ENCODE measurements at regions not wholly inside any gene's neighbourhood (a gene's known extent, or its start where the extent isn't known, plus 50 kb on each side); places are given as distances from the start of the nearest gene placed in this dataset.

DNA sequence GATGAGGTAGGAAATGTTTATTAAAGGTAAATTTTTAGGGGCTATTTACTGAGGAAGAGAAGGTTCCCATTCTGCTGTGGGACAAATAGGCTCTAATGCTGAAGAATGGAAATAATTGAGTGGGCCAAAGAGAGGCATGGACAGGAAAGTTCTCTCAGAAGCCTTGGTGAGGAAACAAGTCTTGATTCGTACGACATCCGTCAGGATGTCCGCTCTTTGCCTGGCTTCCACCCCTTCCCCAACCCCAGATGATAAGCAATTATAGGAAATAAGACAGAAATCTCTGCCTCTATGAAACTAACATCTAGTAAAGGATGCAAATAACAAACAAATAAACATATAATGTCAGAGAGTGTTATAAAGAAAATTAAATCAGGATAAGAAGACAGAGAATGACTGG is 91.7 kb upstream of the BCAT1 start:
- no peaks in the 10 kb centered on the region for H3K36me3 ChIP-seq (replicated peaks in 1 of 2; ENCODE audit: control insufficient read depth in 1 of 2, insufficient read depth in 2 of 2, low read length in 1 of 2)
- H3K4me3 ChIP-seq (ENCODE audit: low read depth in 2 of 2, low read length in 1 of 2): no peak overlapping the region
- CTCF ChIA-PET: interaction anchor here (1.4 kb wide), 1 partner anchor 13 kb away, joined by 5 read pairs; no protein-coding TSS in a partner anchor
- no peak overlapping the region for H2AFZ ChIP-seq (ENCODE audit: low read depth)
- no peaks in the 10 kb centered on the region for H3K79me2 ChIP-seq (ENCODE audit: insufficient read depth)
- POLR2A ChIA-PET: no interaction called here
- H3K27ac ChIP-seq (ENCODE audit: low read depth in 2 of 2, low read length in 1 of 2): no peak overlapping the region
- no peaks in the 10 kb centered on the region; a peak in 1 of 4 replicates for H3K4me1 ChIP-seq (ENCODE audit: control insufficient read depth in 1 of 2, insufficient read depth in 2 of 2, low read depth in 1 of 2, low read length in 1 of 2)
- H3F3A ChIP-seq (replicated peaks; ENCODE audit: insufficient read depth): no peaks in the 10 kb centered on the region
- H3K9me2 ChIP-seq: no peaks in the 10 kb centered on the region
- WGBS (ENCODE audit: low lambda C conversion rate): 94% methylated on average over 4 of the region's 4 CpGs
- no peaks in the 10 kb centered on the region for H4K20me1 ChIP-seq (ENCODE audit: insufficient read depth)
- DNase-seq: no peak
- H3K27me3 ChIP-seq (ENCODE audit: insufficient read depth): no peaks in the 10 kb centered on the region; the same call in 1 of the 2 replicates
- H3K4me2 ChIP-seq: no peak overlapping the region
- TF ChIP-seq, protein P1, sequence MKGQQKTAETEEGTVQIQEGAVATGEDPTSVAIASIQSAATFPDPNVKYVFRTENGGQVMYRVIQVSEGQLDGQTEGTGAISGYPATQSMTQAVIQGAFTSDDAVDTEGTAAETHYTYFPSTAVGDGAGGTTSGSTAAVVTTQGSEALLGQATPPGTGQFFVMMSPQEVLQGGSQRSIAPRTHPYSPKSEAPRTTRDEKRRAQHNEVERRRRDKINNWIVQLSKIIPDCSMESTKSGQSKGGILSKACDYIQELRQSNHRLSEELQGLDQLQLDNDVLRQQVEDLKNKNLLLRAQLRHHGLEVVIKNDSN (IDR thresholded peaks at IDR 0.05; ENCODE audit: borderline replicate concordance, low read depth): no peak
- TF ChIP-seq POLR2AphosphoS5 (IDR thresholded peaks at IDR 0.05; ENCODE audit: low read depth, low read length): no peak
- TF ChIP-seq FOSL2 (IDR thresholded peaks at IDR 0.05; ENCODE audit: borderline replicate concordance, low read depth): no peak
- TF ChIP-seq SIN3A (IDR thresholded peaks at IDR 0.05; ENCODE audit: borderline replicate concordance, low read depth, low read length): no peak
- TF ChIP-seq, protein P2, sequence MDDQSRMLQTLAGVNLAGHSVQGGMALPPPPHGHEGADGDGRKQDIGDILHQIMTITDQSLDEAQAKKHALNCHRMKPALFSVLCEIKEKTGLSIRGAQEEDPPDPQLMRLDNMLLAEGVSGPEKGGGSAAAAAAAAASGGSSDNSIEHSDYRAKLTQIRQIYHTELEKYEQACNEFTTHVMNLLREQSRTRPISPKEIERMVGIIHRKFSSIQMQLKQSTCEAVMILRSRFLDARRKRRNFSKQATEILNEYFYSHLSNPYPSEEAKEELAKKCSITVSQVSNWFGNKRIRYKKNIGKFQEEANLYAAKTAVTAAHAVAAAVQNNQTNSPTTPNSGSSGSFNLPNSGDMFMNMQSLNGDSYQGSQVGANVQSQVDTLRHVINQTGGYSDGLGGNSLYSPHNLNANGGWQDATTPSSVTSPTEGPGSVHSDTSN (IDR thresholded peaks at IDR 0.05): no peak
- TF ChIP-seq FOXJ3 (CRISPR knock-in tag; IDR thresholded peaks at IDR 0.05): no peak
- no peak for TF ChIP-seq NFIC (IDR thresholded peaks at IDR 0.05; ENCODE audit: borderline replicate concordance)
- TF ChIP-seq GABPA (IDR thresholded peaks at IDR 0.05; ENCODE audit: low read depth): no peak
- TF ChIP-seq, protein P3, sequence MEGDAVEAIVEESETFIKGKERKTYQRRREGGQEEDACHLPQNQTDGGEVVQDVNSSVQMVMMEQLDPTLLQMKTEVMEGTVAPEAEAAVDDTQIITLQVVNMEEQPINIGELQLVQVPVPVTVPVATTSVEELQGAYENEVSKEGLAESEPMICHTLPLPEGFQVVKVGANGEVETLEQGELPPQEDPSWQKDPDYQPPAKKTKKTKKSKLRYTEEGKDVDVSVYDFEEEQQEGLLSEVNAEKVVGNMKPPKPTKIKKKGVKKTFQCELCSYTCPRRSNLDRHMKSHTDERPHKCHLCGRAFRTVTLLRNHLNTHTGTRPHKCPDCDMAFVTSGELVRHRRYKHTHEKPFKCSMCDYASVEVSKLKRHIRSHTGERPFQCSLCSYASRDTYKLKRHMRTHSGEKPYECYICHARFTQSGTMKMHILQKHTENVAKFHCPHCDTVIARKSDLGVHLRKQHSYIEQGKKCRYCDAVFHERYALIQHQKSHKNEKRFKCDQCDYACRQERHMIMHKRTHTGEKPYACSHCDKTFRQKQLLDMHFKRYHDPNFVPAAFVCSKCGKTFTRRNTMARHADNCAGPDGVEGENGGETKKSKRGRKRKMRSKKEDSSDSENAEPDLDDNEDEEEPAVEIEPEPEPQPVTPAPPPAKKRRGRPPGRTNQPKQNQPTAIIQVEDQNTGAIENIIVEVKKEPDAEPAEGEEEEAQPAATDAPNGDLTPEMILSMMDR (IDR thresholded peaks at IDR 0.05): no peak
- no peak for TF ChIP-seq YY1 (IDR thresholded peaks at IDR 0.05; ENCODE audit: low read depth)
- TF ChIP-seq JUND (IDR thresholded peaks at IDR 0.05): no peak
- TF ChIP-seq, protein P4, sequence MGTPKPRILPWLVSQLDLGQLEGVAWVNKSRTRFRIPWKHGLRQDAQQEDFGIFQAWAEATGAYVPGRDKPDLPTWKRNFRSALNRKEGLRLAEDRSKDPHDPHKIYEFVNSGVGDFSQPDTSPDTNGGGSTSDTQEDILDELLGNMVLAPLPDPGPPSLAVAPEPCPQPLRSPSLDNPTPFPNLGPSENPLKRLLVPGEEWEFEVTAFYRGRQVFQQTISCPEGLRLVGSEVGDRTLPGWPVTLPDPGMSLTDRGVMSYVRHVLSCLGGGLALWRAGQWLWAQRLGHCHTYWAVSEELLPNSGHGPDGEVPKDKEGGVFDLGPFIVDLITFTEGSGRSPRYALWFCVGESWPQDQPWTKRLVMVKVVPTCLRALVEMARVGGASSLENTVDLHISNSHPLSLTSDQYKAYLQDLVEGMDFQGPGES (IDR thresholded peaks at IDR 0.05; ENCODE audit: low read depth, low read length): no peak
- no peak for TF ChIP-seq MEF2A (IDR thresholded peaks at IDR 0.05; ENCODE audit: borderline replicate concordance, low read depth)
- TF ChIP-seq SMC3 (IDR thresholded peaks at IDR 0.05; ENCODE audit: low read depth, low read length): no peak
- TF ChIP-seq EZH2phosphoT487 (IDR thresholded peaks at IDR 0.05; ENCODE audit: borderline replicate concordance, low read depth): no peak
- TF ChIP-seq EP300 (IDR thresholded peaks at IDR 0.05; ENCODE audit: borderline replicate concordance in 1 of 2, low read depth in 1 of 2, low read length in 1 of 2): no peak
- TF ChIP-seq RAD21 (IDR thresholded peaks at IDR 0.05; ENCODE audit: low read length): no peak
- TF ChIP-seq TEAD4 (IDR thresholded peaks at IDR 0.05; ENCODE audit: borderline replicate concordance, insufficient read depth): no peak
- TF ChIP-seq MXI1 (IDR thresholded peaks at IDR 0.05; ENCODE audit: low read depth, low read length): no peak
- H3K9ac ChIP-seq: no peak overlapping the region
- no peaks in the 10 kb centered on the region; the same call in 1 of the 2 replicates for H3K9me3 ChIP-seq
